ENCODE measurements at regions not wholly inside any gene's neighbourhood (a gene's known extent, or its start where the extent isn't known, plus 50 kb on each side); places are given as distances from the start of the nearest gene placed in this dataset.

DNA sequence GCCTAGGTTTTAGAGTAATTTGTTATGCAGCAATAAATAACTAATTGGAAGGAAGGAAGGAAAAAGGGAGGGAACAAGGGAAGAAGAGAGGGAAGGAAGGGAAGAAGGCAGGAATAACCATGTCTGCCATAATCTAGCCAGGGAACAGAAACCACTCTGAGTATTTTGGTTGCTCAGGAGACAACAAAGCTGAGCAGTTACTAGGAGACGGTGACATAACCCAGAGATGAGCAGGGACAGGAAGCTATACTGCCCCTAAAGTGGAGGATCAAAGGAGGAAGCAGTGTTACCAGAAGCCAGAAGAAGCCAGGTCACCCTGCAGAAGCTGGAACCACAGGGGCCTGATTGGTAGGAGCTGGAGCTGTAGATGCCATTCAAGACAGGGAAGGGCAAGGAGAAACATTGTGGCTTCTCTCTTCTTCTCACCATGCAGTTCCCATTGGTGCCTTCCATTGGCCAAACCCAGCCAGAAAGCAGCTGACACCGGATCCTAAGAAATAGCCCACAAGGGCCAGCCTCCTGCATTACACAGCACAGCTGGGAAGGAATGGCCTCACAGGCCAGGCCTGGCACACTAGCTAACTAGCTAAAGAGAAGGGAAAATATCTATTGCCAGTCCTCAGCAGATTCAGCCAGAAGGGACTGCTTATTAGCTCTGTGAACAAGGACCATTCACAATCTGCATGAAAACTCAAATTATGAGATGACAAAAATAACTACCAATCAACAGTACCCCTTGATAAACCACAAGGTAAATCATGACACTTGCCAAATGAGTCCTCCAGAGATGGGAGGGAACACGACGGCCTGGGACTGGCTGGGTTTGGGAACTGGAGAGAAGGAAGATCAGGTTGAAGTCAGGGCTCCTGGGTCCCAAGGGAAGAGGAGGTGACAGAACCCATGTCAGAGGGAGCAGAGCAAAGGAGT lies 184.5 kb upstream of the NFE2L3 start:
- ChIA-PET POLR2A (interaction anchor here (0.7 kb wide), 1 partner anchor 74 kb away, joined by 3 read pairs; no protein-coding TSS in a partner anchor), CTCF (interaction anchor here (0.6 to 1.3 kb wide), 6 partner anchors 16 to 325 kb away, joined by 3 to 4 read pairs (median 3); no protein-coding TSS in a partner anchor)

DNA sequence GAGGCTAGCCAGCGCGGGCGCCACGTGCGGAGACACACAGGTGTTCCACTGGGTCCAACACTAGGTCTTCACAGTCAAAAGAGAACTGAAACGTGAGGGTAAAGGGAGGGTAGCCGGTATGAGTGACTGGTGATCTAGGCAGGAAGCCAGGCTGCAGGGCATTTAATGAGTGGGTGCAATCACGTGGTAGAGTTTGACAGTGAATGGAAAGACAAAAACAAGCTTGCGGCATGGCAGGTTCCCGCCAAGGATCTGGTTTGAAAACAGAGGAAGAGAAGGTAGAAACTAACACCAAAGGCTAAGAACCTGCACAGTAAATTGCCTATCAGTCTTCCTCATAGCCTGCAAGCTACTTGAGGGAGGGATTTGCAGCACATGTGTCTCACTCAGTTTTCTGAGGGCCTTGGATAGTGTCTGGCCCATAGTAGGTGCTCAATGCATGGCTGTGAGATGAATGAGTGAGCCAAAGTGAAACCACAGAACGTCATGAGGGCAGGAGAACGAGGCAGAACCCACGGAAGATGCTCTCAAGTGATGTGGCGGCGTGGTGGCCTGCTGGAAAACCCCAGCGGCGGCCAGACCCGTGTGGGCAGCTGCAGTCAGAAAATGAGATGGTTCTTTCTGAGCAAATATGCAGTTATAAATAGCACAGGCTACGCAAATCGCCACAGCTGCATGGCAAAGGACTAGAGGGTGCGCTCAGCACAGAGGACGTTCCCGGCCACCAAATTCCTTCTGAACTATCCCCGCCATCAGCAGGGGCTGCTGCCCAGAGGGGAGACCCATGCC lies 183.6 kb upstream of the NFE2L3 start:
- ChIA-PET POLR2A (interaction anchor here (0.7 kb wide), 1 partner anchor 75 kb away, joined by 3 read pairs; no protein-coding TSS in a partner anchor), CTCF (interaction anchor here (0.6 to 1.2 kb wide), 2 partner anchors 35 to 324 kb away, joined by 3 to 4 read pairs; no protein-coding TSS in a partner anchor)

DNA sequence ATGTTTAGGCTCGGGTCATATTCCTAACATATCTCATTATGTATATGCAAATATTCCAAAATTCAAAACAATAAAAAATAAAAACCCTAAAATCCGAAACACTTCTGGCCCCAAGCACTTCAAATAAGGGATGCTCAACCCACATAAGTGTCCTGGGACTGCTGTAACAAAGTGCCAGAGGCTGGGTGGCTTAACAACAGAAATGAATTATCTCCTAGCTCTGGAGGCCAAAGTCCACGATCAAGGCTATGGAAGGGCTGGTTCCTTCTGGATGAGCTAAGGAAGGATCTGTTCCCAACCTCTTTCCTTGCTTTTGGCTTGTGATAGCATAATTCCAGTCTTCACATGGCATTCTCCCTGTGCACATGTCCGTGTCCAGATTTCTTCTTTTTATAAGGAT lies 181.6 kb upstream of the NFE2L3 start:
- ChIA-PET POLR2A (no interaction called here), CTCF (interaction anchor here (1.0 kb wide), 1 partner anchor 11 kb away, joined by 3 read pairs; no protein-coding TSS in a partner anchor)

GRCh38 chr7:25970911-25971310 lies 181.1 kb upstream of the NFE2L3 start:
- ChIA-PET POLR2A (no interaction called here), CTCF (no interaction called here)

DNA sequence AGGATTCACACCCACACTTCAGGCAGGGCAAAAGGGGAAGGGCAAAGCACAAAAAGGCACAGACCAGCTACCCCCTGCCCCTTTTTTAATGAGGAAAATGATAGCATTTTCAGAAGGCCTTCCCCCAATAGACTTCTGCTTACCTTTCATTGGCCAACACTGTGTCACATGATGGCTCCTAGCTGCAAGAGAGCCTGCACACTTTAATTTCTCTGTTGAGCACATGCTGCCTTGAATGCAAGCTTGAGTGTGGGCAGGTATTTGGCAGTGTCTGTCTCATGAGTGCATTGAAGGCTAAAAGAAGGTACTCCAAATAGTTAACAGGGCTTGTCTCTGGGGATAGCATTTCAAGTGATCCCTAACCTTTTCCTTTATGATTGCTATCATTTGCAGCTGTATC lies 175.4 kb upstream of the NFE2L3 start:
- ChIA-PET CTCF (no interaction called here), POLR2A (no interaction called here)

GRCh38 chr7:25978466-25978865 lies 173.5 kb upstream of the NFE2L3 start:
- ChIA-PET CTCF (no interaction called here), POLR2A (no interaction called here)

DNA sequence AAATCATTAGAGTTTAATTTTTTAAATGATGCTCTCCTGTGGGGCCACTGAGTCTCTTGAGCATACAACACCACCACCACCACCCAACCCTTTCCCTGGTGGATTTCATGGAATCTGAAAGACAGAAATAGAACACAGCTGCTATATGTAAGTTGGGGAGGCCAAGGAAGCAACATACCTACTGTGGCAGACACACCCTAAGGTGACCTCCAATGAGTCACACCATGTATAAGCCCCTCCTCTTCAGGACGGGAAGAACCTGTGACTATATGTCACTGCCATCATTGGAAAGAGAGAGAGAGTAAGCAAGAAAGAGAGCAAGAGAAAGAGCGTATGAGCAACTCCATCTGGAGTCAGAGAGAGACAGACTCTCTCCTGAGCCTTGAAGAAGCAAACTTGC lies 172.4 kb upstream of the NFE2L3 start:
- ChIA-PET POLR2A (no interaction called here), CTCF (no interaction called here)

DNA sequence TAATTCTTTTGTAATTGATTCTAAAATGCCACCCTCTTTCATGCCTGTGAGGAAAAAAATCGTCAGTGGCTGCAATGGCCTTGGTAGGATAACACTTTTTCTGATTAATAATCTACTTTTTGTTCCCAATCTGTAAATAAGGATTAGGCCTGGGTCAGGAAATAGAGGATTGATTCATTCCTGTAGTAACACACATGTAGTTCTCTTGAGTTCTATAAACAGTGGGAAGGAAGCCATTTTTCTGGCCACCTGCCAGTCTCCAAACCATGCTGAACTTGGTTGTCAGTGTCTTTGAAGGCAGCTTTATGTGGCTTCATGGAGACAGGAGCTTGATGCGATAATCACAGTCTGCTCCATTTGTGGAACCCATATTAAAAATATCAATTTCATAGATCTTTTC lies 169.3 kb upstream of the NFE2L3 start:
- CTCF ChIA-PET: no interaction called here

GRCh38 chr7:25985196-25985595 lies 166.8 kb upstream of the NFE2L3 start:
- POLR2A ChIA-PET: no interaction called here
- CTCF ChIA-PET: no interaction called here

More for the DNA sequence above, 169.3 kb upstream of the NFE2L3 start:
- POLR2A ChIA-PET: no interaction called here

DNA sequence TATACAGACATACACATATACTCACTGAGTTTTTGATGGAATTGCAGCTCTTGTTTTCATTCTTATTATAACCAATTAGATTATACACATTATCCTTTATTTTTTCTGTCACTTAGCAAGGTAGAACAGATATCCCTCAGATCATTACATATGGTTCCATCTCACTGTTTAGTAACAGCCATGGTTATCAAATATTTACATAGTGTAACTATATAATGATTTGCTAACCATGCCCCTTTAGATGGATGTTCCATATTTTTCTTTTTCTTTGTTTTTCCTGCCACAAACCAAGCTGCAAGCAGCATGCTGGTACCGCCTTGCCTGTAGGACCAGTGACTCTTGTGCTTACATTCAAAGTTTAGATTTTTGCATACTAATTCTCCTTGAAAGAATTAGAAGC lies 163.4 kb upstream of the NFE2L3 start:
- ChIA-PET POLR2A (no interaction called here), CTCF (no interaction called here)

DNA sequence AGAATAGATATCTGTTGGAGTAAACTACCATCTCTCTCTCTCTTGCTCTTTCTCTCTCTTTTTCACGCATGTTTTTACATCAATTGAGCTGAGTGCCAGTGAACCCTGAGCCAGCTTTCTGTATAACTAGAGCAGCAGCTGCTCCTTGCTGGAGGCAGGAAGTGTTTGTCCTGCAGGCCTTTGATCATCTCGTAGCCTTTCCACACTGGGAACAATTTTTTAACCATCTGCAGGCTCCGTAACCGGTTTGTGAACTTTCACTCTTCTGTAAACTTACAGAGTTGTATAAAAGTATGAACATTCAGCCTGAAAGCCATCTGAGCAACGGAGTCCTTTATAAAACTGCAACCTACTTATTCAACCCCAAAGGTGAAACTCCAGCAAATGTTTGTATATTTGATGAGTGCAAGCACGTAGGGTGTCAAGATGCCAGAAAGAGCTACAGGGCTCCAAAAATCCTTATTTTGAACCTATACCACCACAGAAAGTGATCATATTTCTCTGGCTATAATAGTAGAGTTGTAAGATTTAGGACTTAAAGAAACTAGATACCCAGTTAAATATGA lies 162.8 kb upstream of the NFE2L3 start:
- POLR2A ChIA-PET: no interaction called here
- CTCF ChIA-PET: no interaction called here

GRCh38 chr7:25994433-25994994 lies 157.5 kb upstream of the NFE2L3 start:
- CTCF ChIA-PET: no interaction called here
- POLR2A ChIA-PET: no interaction called here

GRCh38 chr7:25995216-25995615 lies 156.8 kb upstream of the NFE2L3 start:
- ChIA-PET CTCF (no interaction called here), POLR2A (no interaction called here)

- CTCF ChIA-PET: no interaction called here
- POLR2A ChIA-PET: no interaction called here
These were observed 156.0 kb upstream of the NFE2L3 start for GRCh38 chr7:25996006-25996408.

- ChIA-PET CTCF (interaction anchor here (1.0 kb wide), 1 partner anchor 106 kb away, joined by 3 read pairs; no protein-coding TSS in a partner anchor), POLR2A (no interaction called here)
These were observed 153.5 kb upstream of the NFE2L3 start for GRCh38 chr7:25998499-25998898.

DNA sequence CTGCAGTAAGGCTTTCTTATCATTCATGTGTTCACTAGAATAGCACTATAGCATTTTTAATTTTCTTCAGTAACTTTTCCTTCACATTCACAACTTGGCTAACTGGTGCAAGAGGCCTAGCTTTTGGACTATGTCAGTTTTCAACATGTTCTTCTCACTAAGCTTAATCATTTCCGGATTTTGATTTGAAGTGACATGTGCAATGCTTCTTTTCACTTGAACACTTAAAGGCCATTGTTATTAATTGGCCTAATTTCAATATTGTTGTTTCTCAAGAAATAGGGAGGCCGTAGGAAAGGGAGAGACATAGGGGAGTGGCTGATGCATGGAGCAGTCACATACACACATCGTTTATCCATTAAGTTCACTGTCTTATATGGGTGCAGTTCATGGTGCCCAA lies 151.2 kb upstream of the NFE2L3 start:
- POLR2A ChIA-PET: no interaction called here
- CTCF ChIA-PET: no interaction called here

GRCh38 chr7:26001662-26002244 lies 150.2 kb upstream of the NFE2L3 start:
- POLR2A ChIA-PET: no interaction called here

GRCh38 chr7:26005683-26006410 lies 146.2 kb upstream of the NFE2L3 start:
- ChIA-PET CTCF (no interaction called here), POLR2A (no interaction called here)

More at GRCh38 chr7:26001662-26002244, 150.2 kb upstream of the NFE2L3 start:
- CTCF ChIA-PET: no interaction called here

- ChIA-PET CTCF (no interaction called here), POLR2A (no interaction called here)
These were observed 145.6 kb upstream of the NFE2L3 start for GRCh38 chr7:26006426-26006825.

All from activated CD8-positive, alpha-beta memory T cell treated with anti-CD3 and anti-CD28 coated beads for 36 hours (primary cell).